HG02943 (cell line): ENCODE measurements at regions not wholly inside any gene's neighbourhood (a gene's known extent, or its start where the extent isn't known, plus 50 kb on each side); places are given as distances from the start of the nearest gene placed in this dataset.
"Not testable (repeated sequence)": the region's sequence is repeated elsewhere in the genome, so short reads cannot be mapped to it uniquely, and the experiment has no call there.

Experiments
- ATAC-seq: cut with Tn5 transposase; IDR thresholded peaks from one replicate; pipeline ENCODE4 v1.9.1; 2021; ENCODE audit warnings: mild to moderate bottlenecking, low read depth, moderate library complexity; ENCODE audit not compliant: unreplicated experiment

DNA sequence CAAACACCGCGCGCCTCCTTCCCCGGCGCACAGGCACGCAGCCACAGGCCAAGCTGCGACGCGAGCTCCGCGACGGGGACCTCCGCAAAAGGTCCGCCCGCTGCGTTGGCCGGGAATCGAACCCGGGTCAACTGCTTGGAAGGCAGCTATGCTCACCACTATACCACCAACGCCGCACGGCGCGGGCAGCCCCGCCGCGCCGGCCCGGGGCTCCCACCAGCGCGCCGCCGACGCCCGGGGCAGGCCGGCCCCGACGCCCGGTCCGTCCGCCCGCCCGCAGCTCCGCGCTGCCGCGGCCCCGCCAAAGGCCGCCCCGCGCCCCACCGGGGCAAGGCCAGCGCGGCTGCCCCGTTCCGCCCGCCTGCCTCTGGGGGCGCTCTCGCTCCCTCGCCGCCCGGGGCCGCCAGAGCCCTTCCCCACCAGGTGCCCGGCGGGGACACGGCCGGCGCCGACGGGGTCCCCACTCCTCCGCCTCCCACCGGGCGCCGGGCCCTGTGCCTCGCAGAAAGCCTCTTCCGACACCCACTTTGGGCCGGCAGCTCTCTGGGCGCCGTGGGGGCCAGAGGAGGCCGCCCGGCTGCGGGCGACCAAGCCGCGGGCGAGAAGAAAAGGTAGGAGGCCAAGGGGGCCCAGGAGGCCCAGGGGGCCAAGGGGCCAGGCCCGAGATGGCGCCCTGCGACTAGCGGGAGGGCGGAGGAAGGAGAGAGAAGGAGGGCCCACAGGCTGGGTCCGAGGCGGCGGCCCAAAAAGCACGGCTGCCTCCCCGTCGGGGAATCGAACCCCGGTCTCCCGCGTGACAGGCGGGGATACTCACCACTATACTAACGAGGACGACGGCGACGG, 50.2 kb upstream of the FCGR2A start:
- ATAC-seq, result peak; percentile 19

DNA sequence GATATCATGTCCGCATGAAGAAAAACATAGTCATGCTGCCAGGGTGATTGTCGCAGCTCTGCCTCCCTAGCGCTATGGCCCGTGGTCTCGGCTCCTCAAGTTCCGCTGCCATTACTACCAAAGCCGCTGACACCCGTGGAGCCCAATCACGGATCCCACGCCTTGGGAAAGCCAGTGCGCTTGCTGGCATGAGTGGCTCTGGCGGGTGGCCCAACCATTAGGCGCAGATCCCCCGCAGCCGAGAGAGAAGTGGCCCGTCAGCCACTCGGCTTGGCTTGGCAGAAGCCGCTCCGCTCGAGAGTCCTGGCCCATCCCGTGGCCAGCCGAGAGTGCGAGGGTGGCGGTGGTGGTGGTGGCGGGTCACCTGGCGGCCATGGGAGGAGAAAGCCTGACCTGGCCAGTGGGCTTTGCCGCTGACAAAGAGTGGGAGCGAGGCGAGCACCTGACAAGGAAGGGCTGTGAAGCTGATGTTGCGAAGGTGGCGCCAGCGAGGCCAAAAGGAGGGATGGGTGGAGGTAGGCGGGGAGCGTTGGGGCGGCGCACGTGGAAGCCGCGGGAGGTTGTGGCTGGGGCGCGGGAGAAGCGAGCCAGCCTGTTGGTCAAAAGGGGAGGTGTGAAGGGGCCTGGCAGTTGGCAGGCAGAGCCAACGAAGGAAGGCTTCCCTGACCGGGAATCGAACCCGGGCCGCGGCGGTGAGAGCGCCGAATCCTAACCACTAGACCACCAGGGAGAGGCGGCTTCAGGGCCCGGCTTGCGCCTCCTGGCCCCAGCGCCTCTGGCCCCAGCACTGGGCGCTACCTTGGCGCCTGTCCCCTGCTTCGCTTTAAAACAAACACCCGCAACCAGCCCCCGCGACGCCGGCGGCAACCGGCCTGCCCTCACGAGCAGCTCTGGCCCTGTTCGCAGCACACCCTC, 51.0 kb upstream of the FCGR2A start:
- peak; percentile 77 for ATAC-seq

DNA sequence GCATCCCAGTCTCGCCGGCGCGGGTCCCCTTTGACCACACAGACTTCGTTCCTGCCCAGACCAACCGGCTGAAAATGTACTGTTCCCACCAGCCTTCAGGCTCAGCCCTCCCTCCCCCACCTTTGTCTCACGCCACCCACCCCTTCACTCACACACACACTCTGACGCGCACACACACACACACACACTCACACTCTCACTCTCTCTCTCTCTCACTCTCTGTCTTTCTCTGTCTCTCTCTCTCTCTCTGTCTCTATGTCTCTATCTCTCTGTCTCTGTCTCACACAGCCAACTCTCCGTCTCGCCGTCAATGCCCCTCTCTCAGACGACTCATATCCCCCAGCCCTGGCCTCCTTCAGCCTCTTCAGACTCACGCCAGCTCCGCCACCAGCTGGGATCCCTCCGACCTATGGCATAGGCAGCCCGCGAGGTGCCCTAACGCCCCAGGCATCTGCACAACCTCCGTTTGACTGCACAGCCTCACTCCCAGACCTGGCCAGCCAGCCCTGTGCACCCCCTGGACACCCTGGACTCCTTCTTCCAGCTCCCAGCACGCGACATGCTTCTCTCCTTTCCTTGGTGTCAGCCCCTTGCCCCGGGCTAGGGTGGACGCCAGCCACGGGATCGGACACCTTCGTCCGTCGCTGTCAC, 53.4 kb upstream of the FCGR2A start:
- ATAC-seq, result not testable (repeated sequence)

DNA sequence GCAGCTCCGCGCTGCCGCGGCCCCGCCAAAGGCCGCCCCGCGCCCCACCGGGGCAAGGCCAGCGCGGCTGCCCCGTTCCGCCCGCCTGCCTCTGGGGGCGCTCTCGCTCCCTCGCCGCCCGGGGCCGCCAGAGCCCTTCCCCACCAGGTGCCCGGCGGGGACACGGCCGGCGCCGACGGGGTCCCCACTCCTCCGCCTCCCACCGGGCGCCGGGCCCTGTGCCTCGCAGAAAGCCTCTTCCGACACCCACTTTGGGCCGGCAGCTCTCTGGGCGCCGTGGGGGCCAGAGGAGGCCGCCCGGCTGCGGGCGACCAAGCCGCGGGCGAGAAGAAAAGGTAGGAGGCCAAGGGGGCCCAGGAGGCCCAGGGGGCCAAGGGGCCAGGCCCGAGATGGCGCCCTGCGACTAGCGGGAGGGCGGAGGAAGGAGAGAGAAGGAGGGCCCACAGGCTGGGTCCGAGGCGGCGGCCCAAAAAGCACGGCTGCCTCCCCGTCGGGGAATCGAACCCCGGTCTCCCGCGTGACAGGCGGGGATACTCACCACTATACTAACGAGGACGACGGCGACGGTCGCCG, 57.4 kb upstream of the FCGR2A start:
- not testable (repeated sequence) for ATAC-seq

DNA sequence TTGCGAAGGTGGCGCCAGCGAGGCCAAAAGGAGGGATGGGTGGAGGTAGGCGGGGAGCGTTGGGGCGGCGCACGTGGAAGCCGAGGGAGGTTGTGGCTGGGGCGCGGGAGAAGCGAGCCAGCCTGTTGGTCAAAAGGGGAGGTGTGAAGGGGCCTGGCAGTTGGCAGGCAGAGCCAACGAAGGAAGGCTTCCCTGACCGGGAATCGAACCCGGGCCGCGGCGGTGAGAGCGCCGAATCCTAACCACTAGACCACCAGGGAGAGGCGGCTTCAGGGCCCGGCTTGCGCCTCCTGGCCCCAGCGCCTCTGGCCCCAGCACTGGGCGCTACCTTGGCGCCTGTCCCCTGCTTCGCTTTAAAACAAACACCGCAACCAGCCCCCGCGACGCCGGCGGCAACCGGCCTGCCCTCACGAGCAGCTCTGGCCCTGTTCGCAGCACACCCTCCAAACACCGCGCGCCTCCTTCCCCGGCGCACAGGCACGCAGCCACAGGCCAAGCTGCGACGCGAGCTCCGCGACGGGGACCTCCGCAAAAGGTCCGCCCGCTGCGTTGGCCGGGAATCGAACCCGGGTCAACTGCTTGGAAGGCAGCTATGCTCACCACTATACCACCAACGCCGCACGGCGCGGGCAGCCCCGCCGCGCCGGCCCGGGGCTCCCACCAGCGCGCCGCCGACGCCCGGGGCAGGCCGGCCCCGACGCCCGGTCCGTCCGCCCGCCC, 58.1 kb upstream of the FCGR2A start:
- not testable (repeated sequence) for ATAC-seq

DNA sequence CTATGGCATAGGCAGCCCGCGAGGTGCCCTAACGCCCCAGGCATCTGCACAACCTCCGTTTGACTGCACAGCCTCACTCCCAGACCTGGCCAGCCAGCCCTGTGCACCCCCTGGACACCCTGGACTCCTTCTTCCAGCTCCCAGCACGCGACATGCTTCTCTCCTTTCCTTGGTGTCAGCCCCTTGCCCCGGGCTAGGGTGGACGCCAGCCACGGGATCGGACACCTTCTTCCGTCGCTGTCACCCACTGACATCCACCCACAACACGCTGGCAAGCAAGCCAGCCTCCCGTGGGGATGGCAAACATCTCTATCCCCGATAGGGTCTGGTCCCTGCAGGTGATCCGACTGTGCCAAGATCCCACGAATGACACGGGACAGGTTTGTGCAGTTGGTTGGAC, 60.5 kb upstream of the FCGR2A start:
- not testable (repeated sequence) for ATAC-seq

DNA sequence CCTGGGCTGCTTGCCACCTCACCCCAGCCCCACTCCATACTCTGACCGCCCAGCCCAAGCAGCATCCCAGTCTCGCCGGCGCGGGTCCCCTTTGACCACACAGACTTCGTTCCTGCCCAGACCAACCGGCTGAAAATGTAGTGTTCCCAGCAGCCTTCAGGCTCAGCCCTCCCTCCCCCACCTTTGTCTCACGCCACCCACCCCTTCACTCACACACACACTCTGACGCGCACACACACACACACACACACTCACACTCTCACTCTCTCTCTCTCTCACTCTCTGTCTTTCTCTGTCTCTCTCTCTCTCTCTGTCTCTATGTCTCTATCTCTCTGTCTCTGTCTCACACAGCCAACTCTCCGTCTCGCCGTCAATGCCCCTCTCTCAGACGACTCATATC, 61.0 kb upstream of the FCGR2A start:
- not testable (repeated sequence) for ATAC-seq

DNA sequence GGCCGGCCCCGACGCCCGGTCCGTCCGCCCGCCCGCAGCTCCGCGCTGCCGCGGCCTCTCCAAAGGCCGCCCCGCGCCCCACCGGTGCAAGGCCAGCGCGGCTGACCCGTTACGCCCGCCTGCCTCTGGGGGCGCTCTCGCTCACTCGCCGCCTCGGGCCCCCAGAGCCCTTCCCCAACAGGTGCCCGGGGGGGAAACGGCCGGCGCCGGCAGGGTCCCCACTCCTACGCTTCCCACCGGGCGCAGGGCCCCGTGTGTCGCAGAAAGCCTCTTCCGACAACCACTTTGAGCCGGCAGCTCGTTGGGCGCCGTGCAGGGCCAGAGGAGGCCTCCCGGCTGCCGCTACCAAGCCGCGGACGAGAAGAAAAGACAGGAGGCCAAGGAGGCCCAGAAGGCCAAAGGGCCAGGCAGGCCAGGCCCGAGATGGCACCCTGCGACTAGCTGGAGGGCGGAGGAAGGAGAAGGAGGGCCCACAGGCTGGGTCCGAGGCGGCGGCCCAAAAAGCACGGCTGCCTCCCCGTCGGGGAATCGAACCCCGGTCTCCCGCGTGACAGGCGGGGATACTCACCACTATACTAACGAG, 64.9 kb upstream of the FCGR2A start:
- ATAC-seq, result no peak

DNA sequence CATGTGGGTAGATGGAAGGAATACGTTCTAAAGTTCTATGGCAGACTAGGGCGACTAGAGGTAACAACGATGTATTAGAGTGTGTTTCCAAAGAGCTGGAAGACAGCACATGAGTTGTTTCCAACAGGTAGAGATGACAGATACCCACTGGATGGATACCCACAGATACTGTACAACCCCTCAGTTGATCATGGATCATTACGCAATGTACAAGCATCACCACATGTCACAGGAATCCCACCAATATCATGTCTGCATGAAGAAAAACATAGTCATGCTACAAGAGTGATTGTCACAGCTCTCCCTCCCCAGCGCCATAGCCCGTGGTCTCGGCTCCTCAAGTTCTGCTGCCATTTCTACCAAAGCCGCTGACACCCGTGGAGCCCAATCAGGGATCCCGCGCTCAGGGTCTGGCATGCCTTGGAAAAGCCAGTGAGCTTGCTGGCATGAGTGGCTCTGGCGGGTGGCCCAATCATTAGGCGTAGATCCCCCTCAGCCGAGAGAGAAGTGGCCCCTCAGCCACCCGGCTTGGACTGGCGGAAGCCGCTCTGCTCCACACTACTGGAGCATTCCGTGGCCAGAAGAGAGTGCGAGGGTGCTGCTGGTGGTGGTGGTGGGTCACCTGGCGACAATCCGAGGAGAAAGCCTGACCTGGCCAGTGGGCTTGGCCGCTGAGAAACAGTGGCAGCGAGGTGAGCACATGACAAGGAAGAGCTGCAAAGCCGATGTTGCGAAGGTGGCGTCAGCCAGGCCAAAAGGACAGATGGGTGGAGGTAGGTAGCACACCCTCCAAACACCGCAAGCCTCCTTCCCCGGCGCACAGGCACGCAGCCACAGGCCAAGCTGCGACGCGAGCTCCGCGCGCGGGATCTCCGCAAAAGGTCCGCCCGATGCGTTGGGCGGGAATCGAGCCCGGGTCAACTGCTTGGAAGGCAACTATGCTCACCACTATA, 65.7 kb upstream of the FCGR2A start:
- ATAC-seq, result no peak

DNA sequence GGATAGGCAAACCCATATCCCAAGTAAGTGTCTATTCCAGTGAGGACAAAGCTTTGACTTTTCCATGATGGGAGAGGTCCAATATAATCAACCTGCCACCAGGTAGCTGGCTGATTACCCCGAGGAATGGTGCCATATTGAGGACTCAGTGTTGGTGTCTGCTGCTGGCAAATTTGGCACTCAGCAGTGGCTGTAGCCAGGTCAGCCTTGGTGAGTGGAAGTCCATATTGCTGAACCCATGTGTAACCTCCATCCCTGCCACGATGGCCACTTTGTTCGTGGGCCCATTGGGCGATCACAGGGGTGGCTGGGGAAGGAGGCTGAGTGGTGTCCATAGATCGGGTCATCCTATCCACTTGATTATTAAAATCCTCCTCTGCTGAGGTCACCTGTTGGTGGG, 65.5 kb upstream of the CFAP126 start:
- ATAC-seq, result not testable (repeated sequence)

DNA sequence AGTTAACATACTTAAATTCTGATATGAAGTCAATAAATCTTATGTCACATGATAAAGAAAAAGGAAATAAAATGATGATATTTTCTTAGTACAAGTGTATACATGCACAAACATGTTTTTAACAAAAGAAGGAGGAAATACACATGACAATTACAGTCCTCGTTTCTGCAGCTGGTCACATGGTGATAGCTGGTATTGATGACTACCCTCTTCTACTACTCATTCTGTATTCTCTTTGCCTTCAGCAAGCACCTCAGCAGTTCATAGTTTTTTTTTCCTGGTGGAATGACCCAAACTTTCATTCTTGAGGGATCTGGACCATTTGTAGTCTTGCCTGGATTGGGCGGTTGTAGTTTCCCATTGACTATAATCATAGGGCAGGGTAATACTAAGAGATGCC, 64.4 kb upstream of the CFAP126 start:
- no peak for ATAC-seq

DNA sequence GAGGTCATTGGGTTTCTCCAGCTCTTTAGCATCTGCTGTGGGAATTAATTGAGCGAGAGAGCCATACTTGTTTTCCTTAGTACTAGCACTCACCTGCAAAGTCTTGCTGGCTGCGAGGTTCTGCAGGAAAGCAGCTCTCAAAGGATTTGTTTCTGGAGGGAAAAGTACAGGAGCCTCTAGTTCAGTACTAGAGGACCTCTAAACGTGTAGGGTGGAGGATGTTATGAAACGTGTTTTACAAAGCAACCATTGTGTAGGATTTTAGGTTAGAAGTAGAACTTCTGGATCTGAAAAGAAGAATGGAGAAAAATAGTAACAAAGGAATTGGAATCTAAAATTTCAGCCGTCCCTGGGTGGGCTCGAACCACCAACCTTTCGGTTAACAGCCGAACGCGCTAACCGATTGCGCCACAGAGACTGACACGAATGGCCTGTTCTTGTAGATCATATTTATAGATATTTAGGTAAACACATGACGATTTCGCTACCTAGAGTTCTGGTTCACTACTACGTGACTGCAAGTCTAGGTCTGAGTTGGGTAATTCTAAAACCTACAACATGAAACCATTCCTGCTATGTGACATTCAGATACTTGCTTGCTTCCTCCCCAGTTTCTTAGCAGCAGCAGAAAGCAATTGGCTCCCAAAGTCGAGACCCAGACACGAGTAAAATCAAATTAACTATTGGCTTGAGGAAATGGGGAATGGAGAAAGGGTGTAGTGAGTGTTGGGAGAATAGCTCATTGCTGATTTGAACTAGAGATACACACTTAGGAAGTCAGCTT, 60.2 kb upstream of the CFAP126 start:
- ATAC-seq, result no peak

DNA sequence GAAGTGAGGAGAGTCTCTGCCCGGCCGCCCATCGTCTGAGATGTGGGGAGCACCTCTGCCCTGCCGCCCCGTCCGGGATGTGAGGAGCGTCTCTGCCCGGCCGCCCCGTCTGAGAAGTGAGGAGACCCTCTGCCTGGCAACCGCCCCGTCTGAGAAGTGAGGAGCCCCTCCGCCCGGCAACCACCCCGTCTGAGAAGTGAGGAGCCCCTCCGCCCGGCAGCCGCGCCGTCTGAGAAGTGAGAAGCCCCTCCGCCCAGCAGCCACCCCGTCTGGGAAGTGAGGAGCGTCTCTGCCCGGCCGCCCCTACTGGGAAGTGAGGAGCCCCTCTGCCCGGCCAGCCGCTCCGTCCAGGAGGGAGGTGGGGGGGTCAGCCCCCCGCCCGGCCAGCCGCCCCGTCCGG, 55.2 kb upstream of the CFAP126 start:
- ATAC-seq, result not testable (repeated sequence)

DNA sequence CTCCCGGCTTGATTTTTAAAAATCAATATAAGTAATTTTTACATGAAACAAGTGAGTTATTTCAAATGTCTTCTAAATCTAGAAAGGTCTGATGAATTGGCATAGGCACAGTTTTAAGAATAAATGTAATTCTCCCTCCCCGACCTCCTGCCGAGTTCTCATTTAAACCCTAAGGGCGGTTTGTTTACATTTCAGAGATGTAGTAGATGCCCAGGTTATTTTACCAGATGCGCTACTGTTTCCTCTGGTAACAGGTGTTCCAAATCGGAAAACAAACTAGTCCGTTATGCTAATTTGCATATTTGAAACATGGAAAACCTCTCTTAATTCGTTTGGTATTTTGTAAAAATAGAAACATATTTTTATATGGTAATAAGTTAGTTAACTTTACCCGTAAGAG, 53.8 kb upstream of the CFAP126 start:
- no peak for ATAC-seq

DNA sequence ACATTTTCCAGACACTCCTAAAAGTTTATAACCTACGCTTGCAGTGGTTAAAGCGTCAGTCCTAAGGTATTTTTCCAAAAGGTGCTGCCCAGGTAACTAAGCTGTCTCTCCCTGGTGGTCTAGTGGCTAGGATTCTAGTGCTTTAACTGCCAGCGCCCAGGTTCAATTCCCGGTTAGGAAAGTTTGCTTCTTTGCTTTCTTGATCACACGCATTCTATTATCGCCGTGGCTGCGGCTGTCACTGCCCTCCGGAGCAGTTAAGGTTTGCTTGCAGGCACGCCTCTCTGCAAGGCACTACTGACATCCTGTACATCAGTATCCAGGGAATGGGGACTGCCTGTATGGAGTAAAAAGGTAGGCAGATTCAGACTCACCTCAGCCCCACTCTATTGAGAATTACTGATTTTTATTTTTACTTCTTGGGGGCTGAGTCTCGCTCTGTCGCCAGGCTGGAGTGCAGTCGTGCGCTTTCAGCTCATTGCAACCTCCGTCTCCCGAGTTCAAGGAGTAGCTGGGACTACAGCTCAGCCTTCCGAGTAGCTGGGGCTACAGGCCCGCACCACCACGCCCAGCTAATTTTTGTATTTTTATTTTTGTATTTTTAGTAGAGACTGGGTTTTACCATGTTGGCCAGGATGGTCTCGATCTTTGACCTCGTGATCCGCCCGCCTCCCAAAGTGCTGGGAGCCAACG, 53.2 kb upstream of the CFAP126 start:
- no peak for ATAC-seq

DNA sequence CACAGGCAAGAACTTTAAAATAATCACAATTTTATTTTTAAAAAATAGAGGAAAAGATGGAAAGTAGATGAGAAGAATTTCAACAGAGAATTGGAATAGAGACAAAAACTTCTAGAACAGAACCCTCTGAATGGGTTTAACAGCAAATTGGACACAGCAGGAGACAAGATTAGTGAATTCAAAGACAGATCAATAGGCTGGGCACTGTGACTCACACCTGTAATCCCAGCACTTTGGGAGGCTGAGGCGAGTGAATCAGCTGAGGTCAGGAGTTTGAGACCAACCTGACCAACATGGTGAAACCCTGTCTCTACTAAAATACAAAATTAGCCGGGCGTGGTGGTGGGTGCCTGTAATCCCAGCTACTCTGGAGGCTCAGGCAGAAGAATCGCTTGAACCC, 49.9 kb upstream of the CFAP126 start:
- ATAC-seq, result not testable (repeated sequence)
